Stimulated activated CD8-positive, alpha-beta memory T cell treated with anti-CD3 and anti-CD28 coated beads, Interleukin-7, amount 100 ng/mL, for 48 hours (primary cell): ENCODE measurements at regions not wholly inside any gene's neighbourhood (a gene's known extent, or its start where the extent isn't known, plus 50 kb on each side); places are given as distances from the start of the nearest gene placed in this dataset.
"Not testable (repeated sequence)": the region's sequence is repeated elsewhere in the genome, so short reads cannot be mapped to it uniquely, and the experiment has no call there.

Experiments
- DNase-seq, 2 donors: peaks; one replicate each; pipeline ENCODE4 v3.0.0-alpha.2; 2020; ENCODE audit warnings: low read depth in 1 of 2; ENCODE audit errors: extremely low read depth in 1 of 2

- no peak for DNase-seq
These were observed 102.9 kb downstream of the LRRN1 start for GRCh38 chr3:3902161-3902560.

DNA sequence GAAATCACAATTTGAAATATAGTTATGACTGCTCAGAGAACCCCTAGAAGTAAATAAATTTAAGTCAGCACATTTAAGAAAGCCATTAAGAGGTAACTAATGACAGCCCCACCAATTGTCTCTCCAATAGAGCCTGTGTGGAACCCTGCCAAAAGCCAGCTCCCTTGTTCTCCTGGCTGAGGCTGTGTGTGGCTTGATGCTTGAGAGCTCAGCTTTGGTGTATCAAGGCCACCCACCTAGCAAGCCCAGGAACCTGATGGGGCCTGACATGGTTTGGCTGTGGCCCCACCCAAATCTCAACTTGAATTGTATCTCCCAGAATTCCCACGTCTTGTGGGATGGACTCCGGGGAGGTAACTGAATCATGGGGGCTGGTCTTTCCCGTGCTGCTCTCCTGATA lies 106.9 kb downstream of the LRRN1 start:
- DNase-seq, result no peak

DNA sequence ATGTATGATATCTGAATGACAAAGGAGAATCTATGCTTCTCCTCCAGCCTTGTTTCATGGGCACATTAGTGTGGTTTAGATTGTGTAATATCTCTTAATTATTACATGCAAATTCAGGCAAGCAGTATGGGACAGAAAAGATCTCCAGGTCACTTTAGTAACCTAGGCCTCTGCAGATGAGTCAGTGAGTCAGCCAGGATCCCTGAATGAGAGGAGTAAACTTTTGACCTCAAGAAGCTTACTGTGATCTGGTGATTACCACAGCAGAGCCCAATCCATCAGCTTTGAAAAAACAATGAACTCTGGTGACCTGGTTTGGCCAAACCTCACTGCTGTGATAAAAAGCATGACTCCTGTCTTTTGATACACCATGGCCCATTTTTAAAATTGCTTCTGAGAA lies 107.8 kb downstream of the LRRN1 start:
- no peak for DNase-seq

GRCh38 chr3:3918763-3919162 lies 119.5 kb downstream of the LRRN1 start:
- DNase-seq, result no peak

DNA sequence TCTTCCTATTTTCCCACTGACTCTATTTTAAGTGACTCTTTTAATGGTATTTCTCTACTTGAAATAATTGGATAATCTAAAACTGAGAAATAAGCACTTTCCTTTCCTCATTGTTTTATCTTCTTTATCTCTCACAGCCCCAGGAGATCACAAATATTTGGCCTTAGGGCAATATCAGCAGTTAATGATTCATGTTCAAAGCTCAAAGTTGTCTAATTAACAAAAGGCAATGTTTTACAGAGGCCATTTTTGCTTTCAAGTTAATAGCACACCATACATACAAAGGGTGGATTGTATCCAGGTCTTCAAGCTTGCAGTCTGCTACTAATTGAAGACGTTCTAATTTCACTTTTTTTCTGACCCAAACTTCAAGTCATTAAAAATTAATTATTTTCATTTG lies 120.1 kb downstream of the LRRN1 start:
- no peak for DNase-seq

DNA sequence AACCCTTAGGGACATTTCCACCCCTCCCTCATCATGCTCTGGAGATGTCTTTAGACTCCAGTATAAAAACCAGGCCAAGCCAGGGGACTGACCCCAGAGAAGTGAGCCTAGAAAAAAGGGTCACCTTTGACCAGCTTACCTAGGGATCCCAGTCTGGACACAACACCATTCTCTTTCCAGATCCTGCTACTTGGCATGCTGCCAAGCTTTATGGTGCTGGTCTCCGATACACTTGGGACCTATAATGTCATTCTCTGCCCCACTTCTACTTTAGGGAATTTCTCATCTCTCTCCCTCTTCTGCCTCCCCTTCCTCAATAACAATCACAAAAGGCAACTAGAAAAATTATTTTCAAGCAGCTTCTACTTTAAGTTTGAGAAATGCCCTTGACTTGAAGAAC lies 124.4 kb downstream of the LRRN1 start:
- no peak for DNase-seq

DNA sequence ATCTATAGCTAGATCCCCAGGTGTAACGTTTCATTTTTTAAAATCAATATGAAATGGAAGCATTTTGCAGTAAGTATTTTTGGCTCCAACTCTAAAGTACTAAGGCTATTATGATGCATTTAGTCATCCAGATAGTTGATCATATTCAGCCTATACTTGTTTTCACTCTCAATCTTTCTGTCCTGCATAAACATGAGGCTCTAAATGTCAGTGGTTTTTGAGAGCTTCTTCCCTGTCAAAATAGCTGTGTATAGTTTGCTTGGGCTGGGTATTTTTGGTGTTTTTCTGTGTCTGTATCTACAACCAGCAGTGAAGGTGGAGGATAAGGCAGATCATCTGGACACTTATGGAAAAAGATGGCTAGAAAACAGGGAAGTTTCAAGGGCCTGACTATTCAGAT lies 128.0 kb downstream of the LRRN1 start:
- DNase-seq, result no peak

DNA sequence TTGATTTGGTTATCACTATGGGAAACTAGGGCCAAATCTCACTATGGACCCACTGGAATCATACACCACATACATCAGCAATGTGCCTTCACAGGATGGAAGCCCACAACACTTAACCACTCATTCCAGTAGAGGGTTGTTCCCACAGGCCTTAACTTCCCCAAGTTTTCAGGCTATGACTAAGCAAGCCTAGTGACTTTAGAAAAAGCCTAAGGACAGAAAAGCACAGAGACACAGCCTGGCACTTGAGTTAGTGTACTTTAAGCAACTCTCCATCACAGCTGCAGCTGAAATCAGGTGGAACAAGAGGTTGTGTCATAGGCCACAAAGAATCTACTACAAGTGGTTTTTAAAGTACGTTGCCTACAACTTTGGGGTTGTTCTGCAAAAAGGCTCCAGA lies 128.7 kb downstream of the LRRN1 start:
- no peak for DNase-seq

DNA sequence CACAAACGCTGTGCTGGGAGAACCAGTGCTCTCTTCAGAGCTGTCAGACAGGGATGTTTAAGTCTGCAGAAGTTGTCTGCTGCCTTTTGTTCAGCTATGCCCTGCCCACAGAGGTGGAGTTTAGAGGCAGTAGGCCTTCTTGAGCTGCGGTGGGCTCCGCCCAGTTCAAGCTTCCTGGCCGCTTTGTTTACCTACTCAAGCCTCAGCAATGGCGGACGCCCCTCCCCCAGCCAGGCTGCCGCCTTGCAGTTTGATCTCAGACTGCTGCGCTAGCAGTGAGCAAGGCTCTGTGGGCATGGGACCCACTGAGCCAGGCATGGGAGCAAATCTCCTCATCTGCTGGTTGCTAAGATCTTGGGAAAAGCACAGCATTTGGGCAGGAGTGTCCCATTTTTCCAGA lies 142.1 kb downstream of the LRRN1 start:
- DNase-seq, result not testable (repeated sequence)

- no peak for DNase-seq
These were observed 151.8 kb downstream of the LRRN1 start for GRCh38 chr3:3951071-3951470.

DNA sequence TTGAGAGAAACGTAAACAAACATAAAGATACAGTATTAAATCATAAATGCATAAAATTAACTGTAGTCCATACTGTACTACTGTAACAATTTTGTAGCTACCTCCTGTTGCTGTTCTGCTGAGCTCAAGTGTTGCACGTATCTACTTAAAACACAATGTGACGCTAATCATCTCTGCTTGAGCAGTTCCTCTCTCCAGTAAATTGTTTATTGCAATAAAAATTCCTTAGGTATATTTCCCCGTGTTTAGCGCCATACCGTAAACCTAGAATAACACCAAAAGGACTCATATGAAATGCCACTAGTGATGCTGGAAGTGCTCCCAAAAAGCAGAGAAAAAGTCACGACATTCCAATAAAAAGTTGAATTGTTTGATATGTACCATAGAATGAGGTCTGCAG lies 152.3 kb downstream of the LRRN1 start:
- DNase-seq, result no peak

DNA sequence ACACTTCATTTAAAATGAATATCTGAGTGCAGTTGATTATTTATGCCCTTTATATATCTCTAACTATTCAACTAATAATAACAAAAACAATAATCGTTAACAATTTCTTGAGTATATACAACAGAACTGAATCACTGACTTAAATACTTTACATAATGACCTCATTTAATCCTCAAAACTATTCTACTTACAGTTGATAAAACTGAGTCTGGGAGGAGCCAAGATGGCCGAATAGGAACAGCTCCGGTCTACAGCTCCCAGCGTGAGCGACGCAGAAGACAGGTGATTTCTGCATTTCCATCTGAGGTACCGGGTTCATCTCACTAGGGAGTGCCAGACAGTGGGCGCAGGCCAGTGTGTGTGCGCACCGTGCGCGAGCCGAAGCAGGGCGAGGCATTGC lies 163.6 kb downstream of the LRRN1 start:
- not testable (repeated sequence) for DNase-seq

DNA sequence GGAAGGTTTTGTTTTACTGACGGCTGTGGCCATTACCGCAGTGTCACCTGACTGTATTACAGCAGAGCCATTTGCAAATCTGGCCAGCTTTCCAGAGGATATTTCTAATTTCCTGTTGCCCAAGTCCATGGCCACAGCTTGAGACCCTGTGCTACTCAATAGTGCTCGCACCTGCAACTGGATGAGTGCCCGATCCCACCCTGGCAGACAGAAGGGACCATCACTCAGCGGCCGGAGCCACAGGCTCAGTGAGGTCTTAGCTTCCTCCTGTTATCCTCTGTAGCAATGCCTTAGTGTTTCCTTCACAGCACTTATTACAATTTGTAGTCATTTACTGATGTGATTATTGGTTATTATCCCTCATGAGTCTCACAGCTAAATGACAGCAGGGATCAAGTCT lies 184.8 kb downstream of the LRRN1 start:
- no peak for DNase-seq

- no peak for DNase-seq
These were observed 192.4 kb downstream of the LRRN1 start for GRCh38 chr3:3991598-3991997.

- no peak for DNase-seq
These were observed 193.2 kb downstream of the LRRN1 start for GRCh38 chr3:3992312-3992874.

- peak in 1 of 2 donors; percentile 1 for DNase-seq
These were observed 199.1 kb downstream of the LRRN1 start for GRCh38 chr3:3998140-3998922.

DNA sequence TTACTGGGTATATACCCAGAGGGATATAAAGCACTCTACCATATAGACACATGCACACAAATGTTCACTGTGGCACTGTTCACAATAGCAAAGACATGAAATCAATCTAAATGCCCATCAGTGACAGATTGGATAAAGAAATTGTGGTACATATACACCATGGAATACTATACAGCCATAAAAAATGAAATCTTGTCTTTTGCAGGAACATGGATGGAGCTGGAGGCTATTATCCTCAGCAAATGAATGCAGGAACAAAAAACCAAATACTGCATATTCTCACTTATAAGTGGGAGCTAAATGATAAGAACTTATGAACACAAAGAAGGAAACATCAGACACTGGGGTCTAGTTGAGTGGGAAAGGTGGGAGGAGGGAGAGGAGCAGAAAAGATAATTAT lies 200.1 kb downstream of the LRRN1 start:
- DNase-seq, result not testable (repeated sequence)

DNA sequence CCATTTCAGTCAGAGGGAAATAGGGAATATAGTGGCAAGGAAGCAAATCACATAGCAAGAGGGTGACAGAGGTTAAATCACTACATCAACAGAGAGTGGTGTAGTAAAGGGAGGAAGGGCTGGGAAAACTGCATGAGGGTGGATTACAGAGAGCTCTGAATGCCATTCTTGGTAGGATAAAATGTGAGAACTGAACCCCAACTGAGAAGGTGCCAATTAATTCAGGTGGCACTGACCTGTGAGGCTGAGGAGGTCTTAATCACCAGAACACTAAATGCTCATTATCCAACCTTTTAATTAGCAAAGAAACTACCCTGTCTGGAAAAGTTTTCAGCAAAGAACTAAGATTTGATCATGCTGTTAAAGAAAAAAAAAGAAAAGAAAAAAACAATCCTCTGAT lies 202.7 kb downstream of the LRRN1 start:
- DNase-seq, result no peak

DNA sequence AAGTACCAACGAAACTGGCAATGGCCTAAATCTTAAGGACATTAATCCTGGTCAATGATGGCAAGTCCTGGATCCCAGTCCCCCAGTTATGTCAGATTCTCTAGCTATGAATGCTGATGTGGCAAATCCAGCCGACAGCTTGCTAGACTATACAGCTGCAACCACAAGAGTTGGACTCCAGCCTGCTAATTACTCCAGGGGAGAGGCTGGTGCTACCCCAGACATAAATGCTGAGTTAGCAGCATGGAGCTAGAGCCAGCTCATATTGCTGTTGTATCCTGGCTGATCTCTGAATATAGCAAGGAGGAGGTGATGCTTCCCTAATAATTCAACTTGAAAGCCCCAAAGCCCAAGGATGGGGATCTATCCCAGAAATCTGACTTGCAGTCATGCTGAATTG lies 207.1 kb downstream of the LRRN1 start:
- DNase-seq, result no peak

DNA sequence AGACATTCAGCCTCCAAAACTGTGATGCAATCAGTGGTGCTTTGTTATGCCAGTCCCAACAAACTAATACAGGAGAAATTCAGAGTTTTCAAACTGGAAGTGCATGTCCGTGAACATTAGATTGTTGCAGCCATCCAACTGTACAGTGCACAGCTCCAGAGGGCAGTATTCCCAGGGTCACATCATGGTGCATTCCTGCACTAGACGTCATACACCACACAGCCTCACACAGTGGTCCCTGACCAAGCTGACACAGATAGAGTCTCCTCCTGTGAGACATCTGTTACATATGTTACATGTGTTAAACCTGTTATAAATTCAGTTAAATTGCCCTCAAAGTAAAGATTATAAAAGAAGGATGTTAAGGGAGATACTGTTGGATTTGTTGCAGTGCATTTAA lies 209.0 kb downstream of the LRRN1 start:
- DNase-seq, result no peak

GRCh38 chr3:4011166-4011565 lies 211.9 kb downstream of the LRRN1 start:
- DNase-seq, result no peak

DNA sequence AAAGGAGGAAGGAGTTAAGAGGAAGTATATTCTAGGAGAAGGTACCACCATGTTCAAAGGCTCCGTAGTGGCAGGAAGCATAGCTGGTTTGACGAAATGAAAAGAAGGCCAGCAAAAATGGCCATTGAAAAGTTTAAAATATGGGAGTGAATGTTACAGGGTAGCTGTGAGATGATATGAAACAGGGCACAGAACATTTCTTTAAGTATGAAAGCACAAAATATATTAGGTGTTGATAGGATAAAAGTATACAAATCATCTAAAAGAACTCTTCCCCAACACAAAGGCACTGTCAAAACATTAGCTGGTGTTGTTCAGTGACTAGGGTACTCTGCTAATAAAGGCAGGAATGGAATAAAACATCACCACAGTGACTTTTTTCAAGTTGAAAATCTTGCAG lies 216.2 kb downstream of the LRRN1 start:
- no peak for DNase-seq

DNA sequence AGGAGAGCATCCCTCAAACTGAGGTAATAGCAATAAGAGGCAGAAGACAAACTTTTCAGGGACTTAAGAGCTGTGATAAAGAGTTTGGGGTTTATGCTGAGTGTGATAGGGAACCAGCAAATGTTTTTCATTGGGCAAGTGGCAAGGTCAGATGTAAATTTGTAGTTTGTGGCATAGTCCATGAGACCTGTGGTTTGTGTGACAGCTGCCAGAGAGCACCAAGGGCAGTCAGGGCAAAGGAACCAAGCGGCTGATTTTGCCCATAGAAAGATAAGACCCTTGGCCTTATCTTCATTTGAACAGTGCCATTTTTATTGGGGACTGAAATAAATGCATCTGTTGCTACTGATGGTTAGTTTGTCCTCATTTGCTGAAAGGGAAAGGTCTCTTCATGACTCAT lies 220.3 kb downstream of the LRRN1 start:
- no peak for DNase-seq
